GM12872 (cell line): ENCODE measurements at regions not wholly inside any gene's neighbourhood (a gene's known extent, or its start where the extent isn't known, plus 50 kb on each side); places are given as distances from the start of the nearest gene placed in this dataset.

Source experiments
- CTCF ChIP-seq: IDR thresholded peaks from 3 replicates; pipeline ENCODE4 v1.5.1; 2011; ENCODE audit warnings: low read depth, mild to moderate bottlenecking, low read length, moderate library complexity; ENCODE audit not compliant: insufficient read depth

GRCh38 chr20:40361916-40362315 lies 327.1 kb downstream of the MAFB start:
- no peak for TF ChIP-seq CTCF

- TF ChIP-seq CTCF, result no peak
Measured at GRCh38 chr20:40359131-40359912, 329.7 kb downstream of the MAFB start.

GRCh38 chr20:40354880-40355279 lies 334.2 kb downstream of the MAFB start:
- TF ChIP-seq CTCF, result no peak

GRCh38 chr20:40343390-40343789 lies 345.6 kb downstream of the MAFB start:
- TF ChIP-seq CTCF, result no peak

GRCh38 chr20:40341561-40341960 lies 347.5 kb downstream of the MAFB start:
- TF ChIP-seq CTCF, result no peak

- TF ChIP-seq CTCF, result no peak
Measured at GRCh38 chr20:40339661-40340449, 349.2 kb downstream of the MAFB start.

GRCh38 chr20:40336533-40336932 lies 352.5 kb downstream of the MAFB start:
- TF ChIP-seq CTCF, result no peak
